EL (cell line): ENCODE measurements at regions not wholly inside any gene's neighbourhood (a gene's known extent, or its start where the extent isn't known, plus 50 kb on each side); places are given as distances from the start of the nearest gene placed in this dataset.
A peak's percentile ranks its signal among the peaks of the same experiment; 100 is the strongest.

Source experiments
- DNase-seq: peaks from one replicate; pipeline ENCODE4 v3.0.0-alpha.2; 2016

DNA sequence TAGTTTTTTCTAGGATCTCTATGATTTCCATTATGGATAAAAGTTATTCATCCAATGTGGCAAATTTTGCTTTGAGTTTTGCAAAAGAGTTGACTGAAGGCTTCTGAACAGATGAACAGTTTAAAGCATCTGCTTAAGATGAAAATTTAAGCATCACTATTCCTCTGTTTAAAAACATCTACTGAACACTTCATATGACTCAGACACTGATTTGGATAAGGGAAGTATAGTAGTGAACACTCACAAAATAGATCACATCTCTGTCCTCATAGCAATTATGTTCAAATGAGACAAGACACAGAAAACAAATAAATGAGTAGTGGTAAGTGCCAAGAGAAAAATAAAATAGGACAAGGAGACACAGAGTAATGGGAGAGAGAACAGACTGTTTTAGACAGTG is 157.3 kb downstream of the MBL2 start:
- no peak for DNase-seq

DNA sequence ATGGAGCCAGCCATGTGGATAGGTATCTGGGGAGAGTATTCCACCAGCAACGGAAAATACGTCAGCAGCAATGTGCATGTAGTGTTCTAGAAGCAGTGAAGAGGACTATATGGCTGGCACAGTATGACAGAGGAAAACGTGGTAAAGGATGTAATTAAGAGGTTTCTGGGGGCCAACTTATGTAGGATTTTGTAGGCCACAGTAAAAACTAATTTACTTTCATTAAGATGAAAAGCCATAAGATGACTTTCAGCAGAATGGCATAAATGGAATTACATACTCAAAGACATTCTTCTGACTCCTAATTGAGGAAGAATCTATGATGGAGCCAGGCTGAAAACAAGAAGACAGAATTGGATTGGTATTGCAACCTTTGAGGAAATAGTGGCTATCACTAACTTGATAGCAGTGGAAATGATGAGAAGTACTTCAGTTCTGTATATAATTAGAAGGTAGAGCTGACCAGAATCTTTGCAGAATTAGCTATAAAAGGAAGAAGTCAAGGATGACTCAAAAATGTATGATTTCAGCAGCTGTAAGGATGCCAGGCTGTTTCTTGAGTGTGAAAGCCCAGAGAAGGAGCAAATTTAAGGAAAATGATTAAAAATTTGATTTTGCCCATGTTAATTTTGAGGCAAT is 156.7 kb downstream of the MBL2 start:
- peak; percentile 34 for DNase-seq

DNA sequence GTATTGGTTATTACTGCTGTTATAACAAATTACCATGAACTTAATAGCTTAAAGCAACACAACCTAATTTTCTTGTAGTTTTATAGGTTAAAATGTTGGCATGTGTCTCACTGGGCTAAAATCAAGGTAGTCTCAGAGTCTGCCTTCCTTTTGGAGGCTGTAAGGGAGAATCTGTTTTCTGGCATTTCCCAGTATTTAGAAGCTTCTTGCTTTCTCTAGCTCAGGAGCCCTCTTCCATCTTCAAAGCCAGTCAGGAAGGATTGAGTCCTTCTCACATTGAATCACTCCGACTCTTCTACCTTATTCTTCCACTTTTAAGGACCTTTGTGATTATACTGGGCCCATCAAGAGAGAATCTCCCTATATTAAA is 156.2 kb downstream of the MBL2 start:
- no peak for DNase-seq

DNA sequence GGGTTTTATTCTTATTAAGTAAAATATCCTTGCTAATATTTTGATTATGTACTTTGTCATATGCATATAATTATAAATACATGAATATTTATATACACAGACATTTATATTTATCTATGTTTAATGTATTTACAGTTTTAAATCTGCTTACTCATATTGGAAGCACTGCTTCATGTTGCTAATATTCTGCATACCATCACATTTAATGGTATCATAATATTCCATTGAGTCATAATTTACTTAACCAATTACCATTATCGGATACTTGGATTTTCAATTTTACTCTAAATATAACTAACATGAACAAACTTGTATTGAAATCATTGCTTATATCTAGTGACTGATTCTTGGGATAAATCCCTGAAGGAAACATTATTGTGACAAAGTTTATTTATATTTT is 155.2 kb downstream of the MBL2 start:
- peak; percentile 41 for DNase-seq

DNA sequence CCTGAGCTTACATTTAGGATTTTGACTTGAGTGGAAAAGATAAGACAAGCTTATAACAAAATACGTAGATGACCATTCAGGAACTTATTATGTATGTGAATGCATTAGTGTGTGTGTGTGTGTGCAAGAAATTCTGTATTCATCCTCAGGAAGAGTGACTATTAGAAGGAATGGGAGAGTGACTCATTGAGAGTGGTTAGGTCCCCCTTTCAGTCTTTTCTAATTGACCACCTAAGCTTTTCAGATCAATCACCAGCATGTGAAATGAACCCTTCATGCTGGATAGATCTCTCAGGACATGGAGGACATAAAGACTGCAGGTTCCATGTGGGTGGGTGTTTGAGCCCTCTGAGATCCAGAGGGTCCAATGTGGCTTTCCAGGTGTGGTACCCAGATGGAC is 153.5 kb downstream of the MBL2 start:
- no peak for DNase-seq

DNA sequence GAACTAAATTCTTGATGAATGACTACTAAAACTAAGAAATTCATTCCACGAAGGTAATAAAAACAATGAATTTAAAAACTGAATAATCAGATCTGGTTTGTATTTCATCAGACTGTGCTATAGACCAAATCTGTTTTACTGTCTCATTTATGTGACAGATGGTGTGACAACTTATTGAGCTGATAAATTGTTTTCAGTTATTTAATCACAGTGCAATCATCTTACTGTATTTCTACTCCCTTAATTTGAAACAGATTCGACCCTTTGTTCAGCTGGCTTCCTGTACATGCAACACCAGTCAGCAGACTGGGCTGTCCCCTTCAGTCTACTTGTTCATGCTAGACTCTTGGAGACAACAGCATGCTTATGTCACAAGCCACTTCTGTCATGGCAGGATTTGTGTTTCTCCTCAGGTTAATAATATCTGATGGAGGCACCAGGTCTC is 150.9 kb downstream of the MBL2 start:
- DNase-seq: peak; percentile 50

DNA sequence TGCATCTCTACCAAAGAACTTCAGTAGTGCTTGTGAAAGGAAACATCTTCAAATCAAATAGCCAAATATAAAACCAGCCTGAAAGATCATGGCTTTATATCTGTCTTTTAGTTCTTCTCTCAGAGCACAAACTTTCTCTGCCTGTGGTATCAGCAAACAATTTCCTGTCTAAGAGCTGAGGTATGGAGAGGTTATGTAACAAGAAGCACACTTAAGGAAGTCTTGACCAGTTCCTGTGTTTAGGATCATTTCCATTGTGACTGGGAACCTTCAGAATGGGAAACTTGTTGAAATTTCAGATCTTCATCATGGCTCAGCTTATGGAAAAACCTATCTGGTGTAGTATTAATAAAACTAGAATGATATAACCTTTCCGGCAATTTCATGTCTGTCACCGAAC is 148.8 kb downstream of the MBL2 start:
- DNase-seq: no peak

DNA sequence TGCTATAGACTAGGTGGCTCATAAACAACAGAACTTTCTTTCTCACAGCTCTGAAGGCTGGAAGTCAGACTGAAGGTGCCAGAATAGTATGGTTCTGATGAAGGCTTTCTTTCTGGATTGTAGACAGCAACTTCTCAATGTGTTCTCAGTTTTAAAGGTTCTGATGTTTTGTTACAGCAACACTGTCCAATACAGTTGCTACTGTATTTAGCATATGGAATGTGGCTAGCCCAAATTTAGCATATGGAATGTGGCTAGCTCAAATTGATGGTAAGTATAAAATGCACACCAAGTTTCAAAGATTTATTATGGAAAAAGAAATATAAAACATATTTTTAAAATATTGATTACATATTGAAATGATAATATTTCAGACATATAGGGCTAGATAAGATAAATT is 145.3 kb downstream of the MBL2 start:
- no peak for DNase-seq

DNA sequence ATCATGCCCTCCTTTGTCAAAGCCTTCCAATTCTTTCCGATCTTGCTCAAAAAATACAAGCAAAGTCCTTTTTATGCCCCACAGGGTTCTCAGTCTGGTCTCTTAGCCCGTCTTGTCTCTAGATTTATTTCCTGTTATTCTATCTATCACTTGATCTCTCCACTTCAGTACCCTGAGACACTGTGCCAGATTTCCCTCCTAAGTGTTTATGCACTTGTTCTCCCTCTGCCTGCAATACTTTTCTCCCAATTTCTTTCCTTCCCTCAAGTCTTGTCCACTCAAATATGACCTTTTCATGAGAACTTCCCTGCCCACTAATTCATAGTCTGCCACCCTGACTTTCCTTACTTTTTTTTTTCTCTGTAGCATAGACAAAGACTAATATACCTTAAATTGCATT is 141.4 kb downstream of the MBL2 start:
- DNase-seq: no peak

DNA sequence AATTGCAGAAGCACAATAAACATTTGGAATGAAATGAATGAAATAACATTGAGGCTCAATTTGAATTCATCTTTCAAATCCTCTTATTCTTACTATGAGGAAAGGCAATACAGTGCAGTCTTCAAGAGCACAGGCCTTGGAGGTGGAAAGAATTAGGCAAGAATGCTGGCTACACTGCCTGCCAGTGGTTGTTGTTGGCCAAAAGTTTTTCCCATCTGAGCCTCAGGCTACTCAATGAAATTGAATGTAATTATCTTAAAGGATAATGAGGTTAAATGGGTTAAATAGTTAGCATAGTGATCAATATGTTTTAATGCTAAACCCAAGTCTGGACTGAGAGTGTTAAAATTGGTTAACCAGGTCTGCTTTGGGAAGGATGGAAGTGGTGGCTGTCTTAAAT is 140.9 kb downstream of the MBL2 start:
- DNase-seq: no peak

DNA sequence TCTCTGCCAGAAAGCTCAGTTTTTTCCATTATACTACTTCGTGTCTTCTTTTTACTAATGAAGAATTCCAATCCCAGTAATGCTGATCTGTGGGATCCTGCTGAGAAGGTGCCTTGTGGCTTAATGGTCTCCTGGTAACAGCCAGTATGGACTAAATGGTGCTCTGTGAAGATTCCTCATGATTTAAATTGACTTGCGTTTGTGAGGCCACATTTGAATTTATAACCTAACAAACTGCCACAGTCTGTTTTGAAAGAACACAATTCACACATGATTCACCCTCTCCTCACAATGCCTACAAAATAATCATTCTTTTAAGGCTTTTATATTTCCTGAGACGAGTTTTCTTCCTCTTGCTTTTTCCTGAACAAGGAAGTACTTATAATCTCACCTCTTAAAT is 140.0 kb downstream of the MBL2 start:
- DNase-seq: no peak

DNA sequence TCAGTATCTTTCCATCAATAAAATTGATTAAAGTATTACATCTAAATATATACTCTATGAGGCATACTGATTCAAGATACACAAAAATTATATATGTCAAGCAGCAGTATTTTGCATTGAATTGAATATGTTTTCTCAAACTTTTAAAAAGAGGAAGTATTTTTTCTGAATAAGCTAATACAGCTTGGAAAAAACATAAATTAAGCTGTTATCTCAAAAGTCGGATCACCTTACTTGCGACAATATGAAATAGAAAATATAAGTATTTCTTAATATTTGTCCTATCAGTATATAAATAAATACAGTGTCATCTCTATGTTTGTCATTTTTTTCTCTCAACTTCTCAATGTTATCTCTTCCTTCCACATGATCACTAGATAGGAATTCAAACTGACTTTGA is 139.3 kb downstream of the MBL2 start:
- DNase-seq: no peak

DNA sequence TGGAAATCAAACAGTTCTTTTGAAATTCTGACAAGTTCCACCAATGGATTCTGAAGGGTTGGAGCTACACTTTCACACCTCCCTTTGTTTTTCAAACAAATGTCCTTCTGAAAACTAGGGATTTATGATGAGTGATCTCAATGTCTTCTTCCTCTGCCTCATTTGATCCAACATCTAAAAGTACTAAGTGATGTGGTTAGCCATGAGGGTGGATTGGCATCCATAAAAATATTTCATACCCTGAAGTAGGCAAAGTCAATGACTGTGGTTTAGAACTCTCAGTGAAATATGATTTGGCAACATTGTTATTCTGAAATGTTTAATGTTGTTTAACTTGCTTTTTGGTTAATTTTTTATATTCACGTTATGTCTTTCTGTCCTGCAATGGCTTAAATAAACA is 136.9 kb downstream of the MBL2 start:
- DNase-seq: no peak

DNA sequence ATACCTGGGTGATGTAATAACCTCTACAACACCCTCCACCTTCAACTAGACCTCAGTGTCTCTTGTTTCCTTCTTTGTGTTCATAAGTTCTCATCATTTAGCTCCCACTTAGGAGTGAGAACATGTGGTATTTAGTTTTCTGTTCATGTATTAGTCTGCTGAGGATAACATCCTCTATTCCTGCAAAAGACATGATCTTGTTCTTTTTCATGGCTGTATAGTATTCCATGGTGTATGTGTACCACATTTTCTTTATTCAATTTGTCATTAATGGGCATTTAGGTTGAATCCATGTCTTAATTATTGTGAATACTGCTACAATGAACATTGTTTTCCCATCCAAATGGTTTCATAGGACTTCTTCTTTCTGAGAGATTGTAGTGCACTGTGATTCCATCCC is 135.7 kb downstream of the MBL2 start:
- DNase-seq: no peak

DNA sequence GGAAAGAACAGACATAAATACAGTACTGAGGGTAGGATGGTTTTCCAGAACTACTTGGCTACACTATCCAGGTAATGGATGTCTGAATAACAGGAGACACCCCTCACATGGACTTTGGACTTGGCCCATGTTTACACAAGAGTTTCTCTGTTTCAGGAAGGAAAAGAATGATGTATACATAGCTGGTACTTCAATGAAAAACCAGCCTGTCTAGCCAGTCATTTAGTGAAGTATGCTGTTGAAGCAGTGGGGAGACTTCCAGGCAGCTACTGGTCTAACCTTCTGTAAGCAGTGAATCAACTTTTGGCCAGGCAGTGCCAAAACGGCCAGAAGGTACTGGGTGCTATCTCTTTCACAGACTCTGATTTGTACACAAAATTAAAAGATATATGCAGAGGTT is 135.0 kb downstream of the MBL2 start:
- DNase-seq: no peak

DNA sequence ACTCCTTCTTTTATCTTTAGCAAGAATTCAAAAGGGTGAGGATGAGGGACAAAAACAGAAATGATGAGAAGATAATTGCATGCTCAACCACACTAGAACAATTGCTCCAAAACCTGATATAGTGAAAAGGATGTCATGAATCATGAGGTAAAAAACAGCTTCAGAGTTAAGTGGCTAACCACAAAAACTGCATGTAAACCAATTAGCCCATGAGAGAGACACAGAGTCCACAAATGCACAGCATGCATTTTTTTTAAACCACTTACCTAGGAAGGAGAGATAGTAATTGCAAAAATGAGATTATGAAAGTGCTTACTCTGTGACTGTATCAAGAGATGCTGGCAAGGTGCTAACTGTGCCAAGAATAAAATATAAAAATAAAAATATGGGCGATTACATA is 132.9 kb downstream of the MBL2 start:
- no peak for DNase-seq

DNA sequence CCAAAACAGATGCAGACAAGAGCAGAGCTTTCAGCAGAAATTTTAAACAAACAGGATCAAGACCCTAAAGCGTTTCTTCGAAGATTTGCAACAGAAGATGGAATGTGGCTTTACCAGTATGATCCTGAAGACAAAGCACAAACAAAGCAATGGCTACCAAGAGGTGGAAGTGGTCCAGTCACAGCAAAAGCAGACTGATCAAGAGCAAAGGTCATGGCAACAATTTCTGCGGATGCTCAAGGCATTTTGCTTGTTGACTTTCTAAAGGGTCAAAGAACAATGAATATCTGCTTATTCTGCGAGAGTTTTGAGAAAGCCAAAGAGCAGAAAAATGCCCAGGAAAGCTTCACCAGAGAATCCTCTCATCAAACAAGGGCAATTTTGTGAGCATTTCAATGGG is 130.4 kb downstream of the MBL2 start:
- DNase-seq: no peak

DNA sequence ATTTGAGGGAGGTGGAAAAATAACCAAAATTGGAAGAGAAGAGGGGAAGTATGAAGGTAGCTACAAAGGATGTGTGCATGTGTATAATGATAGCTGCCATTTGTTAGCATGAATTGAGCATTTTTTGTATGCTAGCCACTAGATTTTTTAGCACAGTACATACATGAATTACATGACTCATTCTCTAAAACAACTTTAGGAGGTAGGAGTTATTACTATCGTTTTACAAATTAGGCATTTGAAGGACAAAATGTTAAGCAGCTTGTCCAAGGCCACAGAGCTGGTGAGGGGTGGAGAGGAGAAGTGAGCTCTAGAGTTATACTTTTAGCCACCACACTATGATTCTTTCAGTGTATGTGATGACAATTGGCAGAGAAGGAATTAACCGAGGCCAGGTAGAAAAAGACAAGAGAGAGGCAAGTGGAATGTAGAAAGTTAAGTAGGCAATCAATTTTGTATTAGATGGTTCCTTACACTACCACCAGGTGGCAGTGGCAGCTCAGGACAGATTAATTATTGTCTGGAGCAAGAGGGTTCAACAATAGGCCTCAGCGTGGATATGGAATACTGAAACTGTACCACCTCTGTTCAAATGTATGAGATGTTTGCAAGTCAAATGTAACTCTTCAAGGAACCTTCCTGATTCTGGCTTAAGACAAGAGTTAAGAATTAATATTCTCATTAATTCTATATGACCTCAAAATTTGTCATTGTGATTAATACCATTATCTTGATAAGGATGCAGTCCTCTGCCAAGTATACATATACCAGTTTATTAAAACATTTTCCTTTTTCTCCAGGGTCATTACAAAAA is 128.0 kb downstream of the MBL2 start:
- DNase-seq: peak; percentile 52

DNA sequence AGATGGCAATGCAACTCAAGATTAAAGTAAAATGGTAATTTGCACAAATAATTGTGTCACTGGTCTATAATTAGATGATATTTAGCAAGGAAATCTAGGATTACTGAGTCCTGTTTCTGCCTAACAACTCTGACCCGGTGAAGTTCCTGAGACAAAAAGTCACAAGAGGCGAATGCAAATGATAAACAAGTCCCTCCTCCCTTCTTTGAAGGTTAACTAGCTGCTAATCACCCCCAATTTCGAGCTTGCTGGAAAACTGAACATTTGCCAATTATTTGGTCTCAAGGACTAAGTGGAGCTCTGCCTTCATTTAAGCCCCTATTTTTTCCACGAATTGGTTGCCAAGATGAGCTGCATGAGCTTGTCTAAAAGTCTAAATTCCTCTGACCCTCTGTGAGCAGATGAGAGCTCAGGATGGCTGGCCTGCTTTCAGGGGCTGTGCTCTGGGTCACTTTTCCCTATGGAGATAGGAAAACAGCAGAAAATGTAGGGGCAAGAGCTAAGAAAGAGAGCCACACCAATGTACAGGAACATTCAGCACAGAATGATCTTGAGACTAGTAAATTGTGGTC is 127.3 kb downstream of the MBL2 start:
- no peak for DNase-seq

DNA sequence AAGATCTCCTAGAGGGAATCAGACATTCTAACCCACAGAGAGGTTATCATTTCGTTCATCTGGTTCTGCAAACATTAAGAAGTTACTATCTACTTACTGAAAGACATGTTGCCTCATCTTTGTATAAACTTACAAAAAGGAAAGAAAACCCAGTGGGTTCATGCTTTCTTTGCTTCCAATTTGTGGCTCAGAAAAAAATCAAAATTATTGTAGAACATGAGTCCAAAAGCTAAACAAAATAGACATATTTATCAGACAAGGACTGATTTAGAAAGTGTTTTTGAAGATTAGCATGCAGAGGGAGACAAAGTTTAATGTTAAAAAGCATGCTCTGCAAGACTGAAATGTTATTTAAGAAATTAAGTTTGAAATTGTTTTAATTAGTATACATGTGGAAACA is 123.1 kb downstream of the MBL2 start:
- DNase-seq: no peak

DNA sequence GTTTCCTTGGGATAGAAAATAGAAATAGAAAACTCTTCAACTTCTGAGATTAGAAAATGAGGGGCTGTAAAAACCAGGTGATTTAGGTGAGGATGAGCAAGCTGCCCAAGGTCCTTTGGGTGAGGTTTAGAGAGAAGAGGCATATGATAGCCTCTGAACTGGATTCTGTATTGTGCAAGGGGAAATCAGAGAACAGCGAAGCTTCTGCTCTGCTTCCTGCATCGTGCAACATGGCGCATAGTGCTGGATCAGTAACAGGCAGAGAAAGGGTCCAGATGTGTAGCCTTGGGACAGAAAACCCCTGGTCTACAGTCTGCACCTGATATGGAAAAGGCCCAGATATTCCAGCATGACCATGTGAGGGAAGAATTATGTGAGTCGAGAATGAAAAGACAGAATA is 121.7 kb downstream of the MBL2 start:
- DNase-seq: no peak

DNA sequence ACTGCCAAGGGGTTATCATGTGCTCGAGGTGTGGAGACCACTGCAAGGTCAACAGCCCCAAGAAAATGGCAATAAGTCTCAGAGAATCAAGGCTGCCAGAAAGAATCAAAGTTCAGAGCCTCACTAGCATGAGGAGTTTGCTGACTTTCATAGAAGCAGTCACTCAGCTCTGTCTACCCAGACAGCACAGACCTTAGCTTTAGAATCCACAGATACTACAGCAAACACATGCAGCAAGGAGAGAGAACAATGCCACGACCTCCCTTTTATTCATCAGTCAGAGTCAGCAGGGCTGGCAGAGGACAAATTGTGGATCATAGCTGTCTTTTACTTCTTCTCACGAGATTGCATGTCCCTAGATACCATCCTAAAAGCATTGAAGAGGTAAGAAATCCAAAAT is 121.3 kb downstream of the MBL2 start:
- DNase-seq: no peak

DNA sequence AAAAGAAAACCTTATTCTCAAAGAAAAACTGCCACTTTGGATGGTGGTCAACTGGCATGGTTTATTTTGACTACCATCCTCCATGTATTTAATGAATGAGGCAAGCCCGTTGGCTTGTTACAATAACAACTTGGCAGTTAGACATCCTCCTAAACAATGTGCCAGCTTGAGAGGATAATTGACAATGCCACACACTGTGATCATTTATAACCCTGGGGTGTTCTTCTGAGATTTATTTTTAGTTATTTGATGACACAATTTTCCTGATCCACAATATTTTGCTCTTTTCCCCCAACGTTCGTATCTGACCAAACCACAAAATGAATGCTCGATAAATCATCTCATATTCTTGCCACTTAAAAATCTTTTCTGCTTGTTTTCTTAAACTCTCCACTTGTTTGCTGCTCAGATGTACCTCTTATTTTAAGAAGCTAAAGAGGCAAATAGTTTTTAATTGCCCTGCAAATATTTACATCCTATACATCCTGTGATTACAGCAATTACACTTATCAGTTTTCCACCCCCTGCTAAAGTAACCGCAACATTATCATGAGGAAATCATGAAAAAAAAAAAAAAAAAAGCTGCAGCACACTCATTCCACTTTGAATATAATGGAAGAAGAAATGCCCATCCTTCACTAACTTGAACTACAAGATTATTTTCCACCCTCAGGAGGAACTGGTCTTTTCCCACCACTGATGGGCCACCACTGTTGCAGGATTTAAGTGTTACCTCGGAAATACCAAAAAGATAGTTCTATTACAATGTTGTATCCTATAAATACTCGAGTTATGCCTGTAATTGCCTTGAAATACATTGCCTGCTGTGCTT is 119.9 kb downstream of the MBL2 start:
- DNase-seq: no peak
